ENCODE measurements at regions not wholly inside any gene's neighbourhood (a gene's known extent, or its start where the extent isn't known, plus 50 kb on each side); places are given as distances from the start of the nearest gene placed in this dataset.

DNA sequence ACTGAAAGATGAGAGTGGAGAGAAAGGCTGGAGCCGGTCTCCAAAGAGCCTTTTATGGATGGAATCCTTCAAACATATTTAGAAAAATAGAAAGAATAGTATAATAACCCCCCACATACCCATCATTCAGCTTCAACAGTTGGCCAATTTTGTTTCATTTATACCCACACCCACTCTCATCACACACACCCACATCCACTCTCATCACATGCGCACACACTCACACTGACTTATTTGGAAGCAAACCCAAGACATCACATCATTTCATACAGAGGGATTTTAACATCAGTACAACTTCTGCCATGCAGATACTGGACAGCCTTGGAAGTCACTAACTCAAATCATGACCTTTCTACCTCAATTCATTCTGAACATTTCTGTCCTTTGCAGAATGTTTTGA is 72.8 kb upstream of the CPLX2 start:
- TF ChIP-seq, protein P1, sequence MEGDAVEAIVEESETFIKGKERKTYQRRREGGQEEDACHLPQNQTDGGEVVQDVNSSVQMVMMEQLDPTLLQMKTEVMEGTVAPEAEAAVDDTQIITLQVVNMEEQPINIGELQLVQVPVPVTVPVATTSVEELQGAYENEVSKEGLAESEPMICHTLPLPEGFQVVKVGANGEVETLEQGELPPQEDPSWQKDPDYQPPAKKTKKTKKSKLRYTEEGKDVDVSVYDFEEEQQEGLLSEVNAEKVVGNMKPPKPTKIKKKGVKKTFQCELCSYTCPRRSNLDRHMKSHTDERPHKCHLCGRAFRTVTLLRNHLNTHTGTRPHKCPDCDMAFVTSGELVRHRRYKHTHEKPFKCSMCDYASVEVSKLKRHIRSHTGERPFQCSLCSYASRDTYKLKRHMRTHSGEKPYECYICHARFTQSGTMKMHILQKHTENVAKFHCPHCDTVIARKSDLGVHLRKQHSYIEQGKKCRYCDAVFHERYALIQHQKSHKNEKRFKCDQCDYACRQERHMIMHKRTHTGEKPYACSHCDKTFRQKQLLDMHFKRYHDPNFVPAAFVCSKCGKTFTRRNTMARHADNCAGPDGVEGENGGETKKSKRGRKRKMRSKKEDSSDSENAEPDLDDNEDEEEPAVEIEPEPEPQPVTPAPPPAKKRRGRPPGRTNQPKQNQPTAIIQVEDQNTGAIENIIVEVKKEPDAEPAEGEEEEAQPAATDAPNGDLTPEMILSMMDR (conservative IDR thresholded peaks at IDR 0.05), result no peak
- no peak for DNase-seq (ENCODE audit: low read depth, low spot score)
- Mint-ChIP-seq H3K9me3 (no peaks in the 10 kb centered on the region), H3K4me1 (peaks cover 30% of the 10 kb centered on the region), H3K27ac (ENCODE audit: unreplicated experiment) (no peak overlapping the region), H3K27me3 (ENCODE audit: low read depth) (peaks cover 38% of the 10 kb centered on the region), H3K36me3 (ENCODE audit: low read depth) (no peaks in the 10 kb centered on the region), H3K4me3 (peak overlapping the region; percentile 14)

DNA sequence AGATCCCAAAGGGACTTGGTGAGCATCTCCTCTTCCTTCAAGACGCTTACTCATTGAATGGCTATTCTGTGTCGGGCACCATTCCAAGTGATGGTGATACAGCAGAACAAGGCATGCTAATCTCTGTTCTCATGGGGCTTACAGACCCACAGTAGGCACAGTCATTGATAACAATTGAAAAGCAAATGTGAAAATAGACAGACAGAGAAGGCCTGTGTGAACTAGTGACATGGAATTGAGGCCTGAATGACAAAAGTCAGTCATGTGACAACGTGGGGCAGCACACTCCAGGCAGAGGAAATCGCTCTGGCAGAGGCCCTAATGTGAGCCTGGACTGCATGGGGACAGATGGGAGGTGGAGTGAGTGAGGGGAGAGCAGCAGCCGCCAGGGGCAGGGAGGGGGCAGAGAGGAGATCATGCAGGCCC is 70.7 kb upstream of the CPLX2 start:
- no peak for DNase-seq (ENCODE audit: low read depth, low spot score)
- Mint-ChIP-seq H3K27ac (ENCODE audit: unreplicated experiment) (no peak overlapping the region), H3K36me3 (ENCODE audit: low read depth) (no peaks in the 10 kb centered on the region), H3K4me3 (no peak overlapping the region), H3K9me3 (no peaks in the 10 kb centered on the region), H3K4me1 (peaks cover 29% of the 10 kb centered on the region), H3K27me3 (ENCODE audit: low read depth) (peaks cover 20% of the 10 kb centered on the region)
- TF ChIP-seq, protein P1 (conservative IDR thresholded peaks at IDR 0.05), result no peak

DNA sequence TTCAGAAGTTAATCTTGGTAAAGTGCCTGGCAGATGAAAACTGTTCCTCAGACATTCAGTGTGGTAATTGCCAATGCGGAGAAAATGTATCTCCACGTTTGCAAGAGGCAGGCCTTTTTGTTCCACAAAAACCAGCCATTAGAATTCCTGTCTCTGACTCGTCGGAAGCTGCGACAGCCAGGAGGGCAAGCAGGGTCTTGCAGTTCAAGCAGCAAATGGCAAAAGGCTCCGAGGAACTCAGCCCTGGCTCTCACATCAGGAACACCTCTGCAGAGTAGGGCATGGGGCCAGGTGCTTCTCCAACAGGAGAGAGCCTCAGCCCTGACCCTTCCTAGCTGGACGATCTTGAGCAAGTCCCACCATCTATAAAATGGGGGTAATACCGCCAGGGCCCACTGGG is 69.0 kb upstream of the CPLX2 start:
- TF ChIP-seq, protein P1 (conservative IDR thresholded peaks at IDR 0.05), result no peak
- no peak overlapping the region for H3K4me3 Mint-ChIP-seq
- peaks cover 22% of the 10 kb centered on the region for H3K4me1 Mint-ChIP-seq
- no peak overlapping the region for H3K27ac Mint-ChIP-seq (ENCODE audit: unreplicated experiment)
- H3K27me3 Mint-ChIP-seq (ENCODE audit: low read depth), result peaks cover 18% of the 10 kb centered on the region
- DNase-seq (ENCODE audit: low read depth, low spot score), result no peak
- no peaks in the 10 kb centered on the region for H3K36me3 Mint-ChIP-seq (ENCODE audit: low read depth)
- no peaks in the 10 kb centered on the region for H3K9me3 Mint-ChIP-seq

- no peak overlapping the region for H3K27ac Mint-ChIP-seq (ENCODE audit: unreplicated experiment)
- no peaks in the 10 kb centered on the region for H3K36me3 Mint-ChIP-seq (ENCODE audit: low read depth)
- no peak overlapping the region for H3K4me3 Mint-ChIP-seq
- no peak for DNase-seq (ENCODE audit: low read depth, low spot score)
- TF ChIP-seq, protein P1 (conservative IDR thresholded peaks at IDR 0.05), result no peak
- no peaks in the 10 kb centered on the region for H3K9me3 Mint-ChIP-seq
- H3K4me1 Mint-ChIP-seq, result peaks cover 14% of the 10 kb centered on the region
- H3K27me3 Mint-ChIP-seq (ENCODE audit: low read depth), result peaks cover 11% of the 10 kb centered on the region
These were observed 68.1 kb upstream of the CPLX2 start for GRCh38 chr5:175803254-175803653.

GRCh38 chr5:175803736-175804454 is 67.5 kb upstream of the CPLX2 start:
- peaks cover 8% of the 10 kb centered on the region for H3K4me1 Mint-ChIP-seq
- no peak overlapping the region for H3K27ac Mint-ChIP-seq (ENCODE audit: unreplicated experiment)
- H3K4me3 Mint-ChIP-seq, result no peak overlapping the region
- DNase-seq (ENCODE audit: low read depth, low spot score), result no peak
- peaks cover 9% of the 10 kb centered on the region for H3K27me3 Mint-ChIP-seq (ENCODE audit: low read depth)
- TF ChIP-seq, protein P1 (conservative IDR thresholded peaks at IDR 0.05), result no peak
- no peaks in the 10 kb centered on the region for H3K9me3 Mint-ChIP-seq
- no peaks in the 10 kb centered on the region for H3K36me3 Mint-ChIP-seq (ENCODE audit: low read depth)

All from neural crest cell (in vitro differentiated cells).